ENCODE measurements at regions not wholly inside any gene's neighbourhood (a gene's known extent, or its start where the extent isn't known, plus 50 kb on each side); places are given as distances from the start of the nearest gene placed in this dataset.

GRCh38 chr10:107715565-107715964 lies 551.1 kb upstream of the SORCS1 start:
- DNase-seq (ENCODE audit: low read depth): no peak

GRCh38 chr10:107708981-107709380 lies 544.5 kb upstream of the SORCS1 start:
- DNase-seq (ENCODE audit: low read depth): no peak

- no peak for DNase-seq (ENCODE audit: low read depth)
Measured at GRCh38 chr10:107706096-107706725, 541.7 kb upstream of the SORCS1 start.

- no peak for DNase-seq (ENCODE audit: low read depth)
Measured at GRCh38 chr10:107701943-107702342, 537.4 kb upstream of the SORCS1 start.

- DNase-seq (ENCODE audit: low read depth): no peak
Measured at GRCh38 chr10:107692072-107692471, 527.6 kb upstream of the SORCS1 start.

- DNase-seq (ENCODE audit: low read depth): no peak
Measured at GRCh38 chr10:107689323-107689722, 524.8 kb upstream of the SORCS1 start.

GRCh38 chr10:107687701-107688100 lies 523.2 kb upstream of the SORCS1 start:
- no peak for DNase-seq (ENCODE audit: low read depth)

- DNase-seq (ENCODE audit: low read depth): no peak
Measured at GRCh38 chr10:107686095-107686494, 521.6 kb upstream of the SORCS1 start.

- DNase-seq (ENCODE audit: low read depth): no peak
Measured at GRCh38 chr10:107671960-107672359, 507.5 kb upstream of the SORCS1 start.

- no peak for DNase-seq (ENCODE audit: low read depth)
Measured at GRCh38 chr10:107666214-107666613, 501.7 kb upstream of the SORCS1 start.

GRCh38 chr10:107665459-107665858 lies 501.0 kb upstream of the SORCS1 start:
- no peak for DNase-seq (ENCODE audit: low read depth)

GRCh38 chr10:107657851-107658250 lies 493.3 kb upstream of the SORCS1 start:
- DNase-seq (ENCODE audit: low read depth): no peak

- DNase-seq (ENCODE audit: low read depth): no peak
Measured at GRCh38 chr10:107656932-107657331, 492.4 kb upstream of the SORCS1 start.

GRCh38 chr10:107653832-107654287 lies 489.4 kb upstream of the SORCS1 start:
- no peak for DNase-seq (ENCODE audit: low read depth)

- no peak for DNase-seq (ENCODE audit: low read depth)
Measured at GRCh38 chr10:107650939-107651338, 486.4 kb upstream of the SORCS1 start.

GRCh38 chr10:107649249-107649648 lies 484.7 kb upstream of the SORCS1 start:
- no peak for DNase-seq (ENCODE audit: low read depth)

GRCh38 chr10:107647462-107647861 lies 483.0 kb upstream of the SORCS1 start:
- DNase-seq (ENCODE audit: low read depth): no peak

GRCh38 chr10:107631876-107632275 lies 467.4 kb upstream of the SORCS1 start:
- DNase-seq (ENCODE audit: low read depth): no peak

- DNase-seq (ENCODE audit: low read depth): no peak
Measured at GRCh38 chr10:107626862-107627261, 462.4 kb upstream of the SORCS1 start.

GRCh38 chr10:107623292-107623691 lies 458.8 kb upstream of the SORCS1 start:
- no peak for DNase-seq (ENCODE audit: low read depth)

GRCh38 chr10:107619139-107619538 lies 454.6 kb upstream of the SORCS1 start:
- DNase-seq (ENCODE audit: low read depth): no peak

GRCh38 chr10:107618504-107618994 lies 454.0 kb upstream of the SORCS1 start:
- no peak for DNase-seq (ENCODE audit: low read depth)

- no peak for DNase-seq (ENCODE audit: low read depth)
Measured at GRCh38 chr10:107616463-107617410, 452.2 kb upstream of the SORCS1 start.

Measured in HS-27A (cell line).